Body of pancreas (tissue), 4 donors: ENCODE measurements at regions not wholly inside any gene's neighbourhood (a gene's known extent, or its start where the extent isn't known, plus 50 kb on each side); places are given as distances from the start of the nearest gene placed in this dataset.

Source experiments
- POLR2A ChIP-seq, 3 donors: fragments of 450-650 bp; IDR thresholded peaks; one replicate each; pipeline ENCODE4 v1.6.1; 2016; ENCODE audit warnings: antibody characterized with exemption in 3 of 3, mild to moderate bottlenecking in 2 of 3
- TF ChIP-seq, protein P1 (sequence below), 7 experiments: fragments of 450-650 bp in 4 of 7; fragments of 200-600 bp in 3 of 7; sonication (generic) in 3 of 7; IDR thresholded peaks; one replicate each; pipeline ENCODE4 v1.5.1; 2016 to 2019; ENCODE audit warnings: antibody characterized with exemption in 7 of 7

DNA sequence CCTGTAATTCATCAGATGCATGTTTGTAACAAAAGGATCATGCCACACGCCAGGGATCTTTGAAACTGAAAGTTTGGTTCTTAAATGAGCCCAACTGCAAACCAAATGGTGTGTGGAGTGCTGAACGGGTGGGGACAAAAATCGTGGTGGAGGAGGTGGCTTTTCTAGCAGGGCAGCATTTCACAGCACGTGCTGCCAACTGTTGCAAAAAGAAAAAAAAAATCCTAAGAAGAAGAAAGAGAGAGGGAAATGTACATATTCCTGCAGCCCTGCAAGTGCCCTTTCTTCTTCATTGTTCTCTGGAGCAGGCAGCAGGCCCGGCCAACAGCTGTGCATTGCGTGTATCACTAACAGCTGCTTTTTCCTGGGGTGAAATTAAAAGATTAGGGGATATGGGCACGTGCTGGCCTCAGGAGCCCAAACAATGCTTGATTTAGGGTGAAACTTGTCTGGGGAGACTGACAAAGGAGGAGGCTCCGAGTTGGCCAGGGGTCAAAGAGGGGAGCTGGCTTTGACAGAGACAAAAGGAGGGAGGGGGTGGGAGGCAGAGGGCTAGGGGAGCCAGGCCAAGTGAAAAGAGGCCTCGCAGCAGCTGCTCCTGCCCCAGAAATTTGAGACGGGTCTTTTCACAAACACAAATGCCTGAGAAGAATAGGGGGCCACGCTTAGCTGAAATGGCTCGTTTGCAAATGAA, 73.0 kb downstream of the GADD45G start:
- TF ChIP-seq POLR2A (IDR thresholded peaks at IDR 0.05): no peak
- TF ChIP-seq, protein P1, sequence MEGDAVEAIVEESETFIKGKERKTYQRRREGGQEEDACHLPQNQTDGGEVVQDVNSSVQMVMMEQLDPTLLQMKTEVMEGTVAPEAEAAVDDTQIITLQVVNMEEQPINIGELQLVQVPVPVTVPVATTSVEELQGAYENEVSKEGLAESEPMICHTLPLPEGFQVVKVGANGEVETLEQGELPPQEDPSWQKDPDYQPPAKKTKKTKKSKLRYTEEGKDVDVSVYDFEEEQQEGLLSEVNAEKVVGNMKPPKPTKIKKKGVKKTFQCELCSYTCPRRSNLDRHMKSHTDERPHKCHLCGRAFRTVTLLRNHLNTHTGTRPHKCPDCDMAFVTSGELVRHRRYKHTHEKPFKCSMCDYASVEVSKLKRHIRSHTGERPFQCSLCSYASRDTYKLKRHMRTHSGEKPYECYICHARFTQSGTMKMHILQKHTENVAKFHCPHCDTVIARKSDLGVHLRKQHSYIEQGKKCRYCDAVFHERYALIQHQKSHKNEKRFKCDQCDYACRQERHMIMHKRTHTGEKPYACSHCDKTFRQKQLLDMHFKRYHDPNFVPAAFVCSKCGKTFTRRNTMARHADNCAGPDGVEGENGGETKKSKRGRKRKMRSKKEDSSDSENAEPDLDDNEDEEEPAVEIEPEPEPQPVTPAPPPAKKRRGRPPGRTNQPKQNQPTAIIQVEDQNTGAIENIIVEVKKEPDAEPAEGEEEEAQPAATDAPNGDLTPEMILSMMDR (IDR thresholded peaks at IDR 0.05): no peak
